GM12873 (cell line): ENCODE measurements at regions not wholly inside any gene's neighbourhood (a gene's known extent, or its start where the extent isn't known, plus 50 kb on each side); places are given as distances from the start of the nearest gene placed in this dataset.

Experiments used
- TF ChIP-seq, protein P1 (sequence below): IDR thresholded peaks from 2 replicates; pipeline ENCODE4 v1.5.1; 2012; ENCODE audit warnings: low read depth, mild to moderate bottlenecking, moderate library complexity, low read length, control low read depth; ENCODE audit not compliant: insufficient read depth; ENCODE audit errors: missing control alignments

DNA sequence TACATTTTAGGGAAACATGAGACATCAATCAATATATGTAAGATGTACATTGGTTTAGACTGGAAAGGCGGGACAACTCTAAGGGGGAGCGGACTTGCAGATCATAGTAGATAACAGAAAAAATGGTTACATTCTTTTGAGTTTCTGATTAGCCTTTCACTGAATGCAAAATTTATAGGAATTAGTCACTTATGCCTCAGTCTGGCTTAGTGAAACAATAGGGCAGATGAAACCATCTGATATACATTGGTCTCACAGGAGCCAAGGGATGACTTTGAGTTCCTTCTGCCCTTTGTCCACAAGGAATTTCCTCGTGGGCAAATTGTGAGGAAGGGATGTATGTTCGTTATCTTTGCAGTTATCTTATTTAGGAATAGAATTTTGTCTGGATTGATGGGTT is 128.2 kb downstream of the ARSF start:
- TF ChIP-seq, protein P1, sequence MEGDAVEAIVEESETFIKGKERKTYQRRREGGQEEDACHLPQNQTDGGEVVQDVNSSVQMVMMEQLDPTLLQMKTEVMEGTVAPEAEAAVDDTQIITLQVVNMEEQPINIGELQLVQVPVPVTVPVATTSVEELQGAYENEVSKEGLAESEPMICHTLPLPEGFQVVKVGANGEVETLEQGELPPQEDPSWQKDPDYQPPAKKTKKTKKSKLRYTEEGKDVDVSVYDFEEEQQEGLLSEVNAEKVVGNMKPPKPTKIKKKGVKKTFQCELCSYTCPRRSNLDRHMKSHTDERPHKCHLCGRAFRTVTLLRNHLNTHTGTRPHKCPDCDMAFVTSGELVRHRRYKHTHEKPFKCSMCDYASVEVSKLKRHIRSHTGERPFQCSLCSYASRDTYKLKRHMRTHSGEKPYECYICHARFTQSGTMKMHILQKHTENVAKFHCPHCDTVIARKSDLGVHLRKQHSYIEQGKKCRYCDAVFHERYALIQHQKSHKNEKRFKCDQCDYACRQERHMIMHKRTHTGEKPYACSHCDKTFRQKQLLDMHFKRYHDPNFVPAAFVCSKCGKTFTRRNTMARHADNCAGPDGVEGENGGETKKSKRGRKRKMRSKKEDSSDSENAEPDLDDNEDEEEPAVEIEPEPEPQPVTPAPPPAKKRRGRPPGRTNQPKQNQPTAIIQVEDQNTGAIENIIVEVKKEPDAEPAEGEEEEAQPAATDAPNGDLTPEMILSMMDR: no peak

DNA sequence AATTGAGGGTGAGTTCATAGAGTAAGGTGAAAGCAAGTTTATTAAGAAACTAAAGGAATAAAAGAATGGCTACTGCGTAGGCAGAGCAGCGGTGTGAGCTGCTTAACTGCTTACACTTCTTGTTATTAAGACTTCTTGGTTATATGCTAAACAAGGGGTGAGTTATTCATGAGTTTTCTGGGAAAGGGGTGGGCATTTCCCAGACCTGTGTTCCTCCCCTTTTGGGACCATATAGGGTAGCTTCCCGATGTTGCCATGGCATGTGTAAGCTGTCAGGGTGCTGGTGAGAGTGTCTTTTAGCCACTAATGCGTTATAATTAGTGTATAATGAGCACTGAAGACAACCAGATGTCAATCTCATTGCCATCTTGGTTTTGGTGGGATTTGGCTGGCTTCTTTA is 126.5 kb downstream of the ARSF start:
- TF ChIP-seq, protein P1: no peak

DNA sequence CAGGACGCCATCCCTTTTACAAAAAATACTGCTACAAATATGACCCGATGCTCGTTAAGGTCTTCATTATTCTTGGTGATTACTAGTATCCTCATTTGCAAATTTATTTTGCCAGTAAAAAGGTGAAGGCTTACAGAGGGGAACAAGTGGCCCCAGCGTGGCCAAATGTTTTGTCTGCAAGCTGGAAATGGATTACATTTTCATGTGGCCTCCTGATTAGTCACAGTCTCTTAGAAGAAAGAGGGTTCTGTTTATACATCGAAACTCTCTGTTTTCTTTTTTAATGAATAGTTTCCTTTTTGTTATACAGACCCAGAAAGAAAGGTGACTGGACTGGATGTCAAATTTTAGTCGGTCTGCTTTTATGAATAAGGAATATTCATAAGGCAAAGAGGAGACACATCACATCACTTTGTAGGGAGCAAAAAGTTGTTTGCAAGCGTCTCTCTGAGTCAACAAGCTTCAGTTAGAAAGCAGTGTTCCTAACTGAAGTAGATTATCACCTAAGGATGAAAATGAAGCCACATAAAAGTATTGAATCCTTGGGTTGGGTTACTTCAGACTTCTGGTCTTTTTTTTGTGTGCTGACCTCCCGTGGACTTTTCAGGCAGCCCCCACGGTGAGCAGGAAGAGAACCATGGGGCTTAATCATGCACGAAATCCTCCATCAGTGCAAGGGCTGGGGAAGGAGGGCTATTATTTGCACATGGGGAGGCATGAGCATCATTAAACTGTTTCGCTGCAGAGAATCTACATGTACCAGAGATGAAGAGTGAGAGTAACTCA is 125.6 kb downstream of the ARSF start:
- TF ChIP-seq, protein P1: no peak

DNA sequence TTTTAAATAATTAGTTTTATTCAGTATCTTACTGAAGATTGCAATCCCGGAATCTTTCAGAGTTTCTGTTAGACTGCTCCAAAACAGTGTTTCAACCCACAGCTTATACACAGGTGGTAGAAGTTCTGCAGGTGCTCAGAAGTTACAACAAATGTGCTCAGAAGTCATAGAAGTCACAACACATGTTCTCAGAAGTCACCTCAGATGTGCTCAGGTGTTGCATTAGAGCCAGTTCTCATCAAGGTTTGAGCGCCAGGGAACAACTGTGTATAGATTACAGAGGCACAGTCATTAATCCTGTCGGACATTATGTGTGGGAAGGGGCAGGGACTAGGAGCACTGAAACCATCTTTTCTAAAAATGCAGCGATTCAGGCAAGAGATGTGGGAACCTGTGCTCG is 124.5 kb downstream of the ARSF start:
- TF ChIP-seq, protein P1: no peak
